Endodermal cell (in vitro differentiated cells): ENCODE measurements at regions not wholly inside any gene's neighbourhood (a gene's known extent, or its start where the extent isn't known, plus 50 kb on each side); places are given as distances from the start of the nearest gene placed in this dataset.

Experiments used
- DNase-seq: peaks from one replicate; pipeline ENCODE4 v3.0.0-alpha.2; 2017
- H3K27ac ChIP-seq: 2 replicates; pipeline ENCODE4 v1.5.1; 2013; ENCODE audit warnings: mild to moderate bottlenecking, low read depth, low read length, moderate library complexity
- H3K27me3 ChIP-seq: 2 replicates; pipeline ENCODE4 v1.6.1; 2013; ENCODE audit warnings: mild to moderate bottlenecking, low read length, moderate library complexity; ENCODE audit not compliant: insufficient read depth, control insufficient read depth, poor library complexity, severe bottlenecking
- H3K36me3 ChIP-seq: 2 replicates; pipeline ENCODE4 v1.7.0; 2013; ENCODE audit warnings: mild to moderate bottlenecking, low read length, moderate library complexity; ENCODE audit not compliant: control insufficient read depth, insufficient read depth
- H3K4me1 ChIP-seq: one replicate; pipeline ENCODE4 v1.7.0; 2013; ENCODE audit warnings: low read length; ENCODE audit not compliant: control insufficient read depth, insufficient read depth
- H3K4me3 ChIP-seq: 2 replicates; pipeline ENCODE4 v1.5.1; 2013; ENCODE audit warnings: mild to moderate bottlenecking, low read length, moderate library complexity
- H3K9ac ChIP-seq: 2 replicates; pipeline ENCODE4 v1.6.1; 2013; ENCODE audit warnings: mild to moderate bottlenecking, low read length, moderate library complexity; ENCODE audit not compliant: poor library complexity, severe bottlenecking; ENCODE audit errors: extremely low read depth
- H3K9me3 ChIP-seq: 2 replicates; pipeline ENCODE4 v1.6.1; 2013; ENCODE audit warnings: mild to moderate bottlenecking, low read length, moderate library complexity; ENCODE audit not compliant: control insufficient read depth
- H3K27ac Mint-ChIP-seq: 2 replicates; pipeline ENCODE4 v1.8.0; 2020; ENCODE audit warnings: mixed read lengths
- H3K27me3 Mint-ChIP-seq: 2 replicates; pipeline ENCODE4 v1.8.0; 2021; ENCODE audit warnings: mild to moderate bottlenecking, mixed read lengths; ENCODE audit not compliant: insufficient read depth
- H3K36me3 Mint-ChIP-seq: 2 replicates; pipeline ENCODE4 v1.8.0; 2020; ENCODE audit warnings: low read depth, mixed read lengths
- H3K4me1 Mint-ChIP-seq: 2 replicates; pipeline ENCODE4 v1.8.0; 2020; ENCODE audit warnings: mixed read lengths
- H3K4me3 Mint-ChIP-seq: 2 replicates; pipeline ENCODE4 v1.8.0; 2020; ENCODE audit warnings: mild to moderate bottlenecking, moderate library complexity, mixed read lengths
- H3K9me3 Mint-ChIP-seq: 2 replicates; pipeline ENCODE4 v1.8.0; 2020; ENCODE audit warnings: mild to moderate bottlenecking, mixed read lengths
- WGBS, 2 experiments: methylation state at CpG; one replicate each; pipeline versions ENCODE4 v1.1.5 to v1.1.7; 2013; ENCODE audit warnings: missing lambda C conversion rate in 2 of 2, mixed read lengths in 1 of 2; ENCODE audit not compliant: insufficient coverage in 1 of 2, insufficient read length in 1 of 2; 5-methylcytosine and 5-hydroxymethylcytosine counted together
- TF ChIP-seq, protein P1 (sequence below): fragments of 200-600 bp; sonication (generic); conservative IDR thresholded peaks from 2 replicates; pipeline ENCODE4 v1.5.0; 2021; ENCODE audit warnings: antibody characterized with exemption, mild to moderate bottlenecking

DNA sequence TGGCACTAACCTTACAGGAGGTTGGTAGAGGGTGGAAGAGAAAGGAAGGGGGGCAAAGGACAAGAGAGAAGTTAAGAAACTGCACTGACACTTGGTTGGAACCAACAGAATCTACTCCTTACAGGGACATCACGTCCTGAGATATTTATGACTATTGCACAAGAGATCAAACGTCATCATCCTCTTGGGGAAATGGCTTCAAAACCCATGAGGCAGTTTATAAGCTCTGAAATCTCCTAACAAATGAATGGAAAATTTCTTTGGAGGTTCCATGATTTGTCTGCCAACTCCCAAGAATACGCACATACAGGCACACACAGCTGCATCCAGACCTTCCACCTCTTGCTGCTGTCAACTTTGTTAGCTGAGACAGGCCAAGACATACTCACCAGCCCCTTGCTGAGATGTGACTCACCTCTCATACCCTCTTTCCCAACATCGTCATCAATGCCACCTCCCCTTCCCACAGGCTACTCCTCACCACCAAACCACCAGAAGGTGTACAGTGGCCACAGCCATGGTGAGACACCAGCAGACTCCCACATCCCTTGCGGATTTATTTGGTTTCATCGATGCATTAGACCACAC, 135.5 kb downstream of the SETD4 start:
- Histone ChIP-seq H3K36me3 (no peaks in the 10 kb centered on the region), H3K4me3 (no peak overlapping the region), H3K4me1 (no peaks in the 10 kb centered on the region), H3K9ac (no peak overlapping the region), H3K9me3 (no peaks in the 10 kb centered on the region), H3K27me3 (no peaks in the 10 kb centered on the region), H3K27ac (no peak overlapping the region)
- WGBS, 2 experiments: 96 to 100% methylated on average over 4 to 6 of the region's 6 CpGs
- TF ChIP-seq, protein P1, sequence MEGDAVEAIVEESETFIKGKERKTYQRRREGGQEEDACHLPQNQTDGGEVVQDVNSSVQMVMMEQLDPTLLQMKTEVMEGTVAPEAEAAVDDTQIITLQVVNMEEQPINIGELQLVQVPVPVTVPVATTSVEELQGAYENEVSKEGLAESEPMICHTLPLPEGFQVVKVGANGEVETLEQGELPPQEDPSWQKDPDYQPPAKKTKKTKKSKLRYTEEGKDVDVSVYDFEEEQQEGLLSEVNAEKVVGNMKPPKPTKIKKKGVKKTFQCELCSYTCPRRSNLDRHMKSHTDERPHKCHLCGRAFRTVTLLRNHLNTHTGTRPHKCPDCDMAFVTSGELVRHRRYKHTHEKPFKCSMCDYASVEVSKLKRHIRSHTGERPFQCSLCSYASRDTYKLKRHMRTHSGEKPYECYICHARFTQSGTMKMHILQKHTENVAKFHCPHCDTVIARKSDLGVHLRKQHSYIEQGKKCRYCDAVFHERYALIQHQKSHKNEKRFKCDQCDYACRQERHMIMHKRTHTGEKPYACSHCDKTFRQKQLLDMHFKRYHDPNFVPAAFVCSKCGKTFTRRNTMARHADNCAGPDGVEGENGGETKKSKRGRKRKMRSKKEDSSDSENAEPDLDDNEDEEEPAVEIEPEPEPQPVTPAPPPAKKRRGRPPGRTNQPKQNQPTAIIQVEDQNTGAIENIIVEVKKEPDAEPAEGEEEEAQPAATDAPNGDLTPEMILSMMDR: no peak
- Mint-ChIP-seq H3K4me1 (no peaks in the 10 kb centered on the region), H3K27me3 (peaks cover 2% of the 10 kb centered on the region), H3K9me3 (no peaks in the 10 kb centered on the region), H3K4me3 (no peak overlapping the region), H3K27ac (no peak overlapping the region), H3K36me3 (no peaks in the 10 kb centered on the region)
- DNase-seq: no peak

DNA sequence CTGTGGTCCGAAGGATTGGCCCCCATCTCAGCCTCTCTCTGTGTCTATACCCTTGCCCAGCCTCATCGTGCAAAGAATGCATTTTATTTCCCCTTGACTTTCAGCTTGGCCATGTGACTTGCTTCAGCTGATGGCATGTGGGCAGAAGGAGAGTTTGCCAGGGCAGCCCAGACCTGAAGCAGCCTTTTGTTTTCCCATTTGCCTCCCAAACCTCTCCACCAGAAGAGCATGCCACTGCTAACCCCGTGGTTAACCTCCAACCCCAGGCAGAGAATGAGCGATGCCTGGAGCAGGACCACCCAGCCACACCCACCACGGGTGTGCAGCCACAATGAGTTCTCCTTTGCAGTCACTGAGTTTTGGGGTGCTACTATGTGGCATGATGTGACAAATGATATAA, 136.4 kb downstream of the SETD4 start:
- TF ChIP-seq, protein P1: no peak
- Histone ChIP-seq H3K4me1 (no peaks in the 10 kb centered on the region), H3K27me3 (no peaks in the 10 kb centered on the region), H3K4me3 (no peak overlapping the region), H3K27ac (no peak overlapping the region), H3K9me3 (no peaks in the 10 kb centered on the region), H3K9ac (no peak overlapping the region), H3K36me3 (no peaks in the 10 kb centered on the region)
- H3K9me3 Mint-ChIP-seq: no peaks in the 10 kb centered on the region
- no peak overlapping the region for H3K4me3 Mint-ChIP-seq
- no peaks in the 10 kb centered on the region for H3K36me3 Mint-ChIP-seq
- no peak overlapping the region for H3K27ac Mint-ChIP-seq
- no peaks in the 10 kb centered on the region for H3K4me1 Mint-ChIP-seq
- H3K27me3 Mint-ChIP-seq: peaks cover 2% of the 10 kb centered on the region
- WGBS, 2 experiments: 94 to 100% methylated on average over 1 to 5 of the region's 5 CpGs
- no peak for DNase-seq

DNA sequence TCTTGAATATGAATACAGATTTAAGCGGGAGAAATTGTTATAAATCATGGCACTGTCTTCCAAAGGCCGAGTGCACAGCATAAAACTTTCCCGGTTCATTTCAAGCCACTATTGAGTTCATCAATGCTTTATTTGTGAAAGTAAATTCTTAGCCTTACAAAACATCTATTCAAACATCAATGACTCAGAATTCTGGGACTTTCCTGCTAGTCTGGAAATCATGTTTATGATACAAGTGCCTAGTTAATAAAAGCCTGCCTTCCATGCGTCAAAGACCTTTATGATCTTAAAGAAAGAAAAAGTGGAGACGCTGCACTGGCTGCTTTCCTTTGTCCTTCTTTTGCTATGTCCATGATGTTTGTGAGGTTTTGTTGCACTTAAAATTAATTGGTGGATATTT, 137.7 kb downstream of the SETD4 start:
- H3K9me3 ChIP-seq: no peaks in the 10 kb centered on the region
- Mint-ChIP-seq H3K4me1 (no peaks in the 10 kb centered on the region), H3K27ac (no peak overlapping the region), H3K27me3 (peaks cover 2% of the 10 kb centered on the region), H3K36me3 (no peaks in the 10 kb centered on the region), H3K4me3 (no peak overlapping the region), H3K9me3 (no peaks in the 10 kb centered on the region)
- H3K9ac ChIP-seq: no peak overlapping the region
- no peak overlapping the region for H3K27ac ChIP-seq
- TF ChIP-seq, protein P1: no peak
- WGBS, 2 experiments: 88 to 94% methylated on average over 5 of the region's 5 CpGs
- no peak overlapping the region for H3K4me3 ChIP-seq
- no peaks in the 10 kb centered on the region for H3K27me3 ChIP-seq
- no peak for DNase-seq
- no peaks in the 10 kb centered on the region for H3K36me3 ChIP-seq
- no peaks in the 10 kb centered on the region for H3K4me1 ChIP-seq
